HEK293T (cell line): ENCODE measurements at regions not wholly inside any gene's neighbourhood (a gene's known extent, or its start where the extent isn't known, plus 50 kb on each side); places are given as distances from the start of the nearest gene placed in this dataset.
"Not testable (repeated sequence)": the region's sequence is repeated elsewhere in the genome, so short reads cannot be mapped to it uniquely, and the experiment has no call there.

Experiments used
- CTCF ChIA-PET: fragments of 350-600 bp; formaldehyde crosslinking; extraction: SDS; loops from one replicate; lab custom pipeline; 2021; ENCODE audit warnings: antibody characterized with exemption, inconsistent platforms; lab: Yijun Ruan, JAX
- POLR2A ChIA-PET: fragments of 350-600 bp; formaldehyde crosslinking; extraction: SDS; loops from one replicate; lab custom pipeline; 2020; ENCODE audit warnings: antibody characterized with exemption, inconsistent platforms; lab: Yijun Ruan, JAX
- DNase-seq: peaks from one replicate; pipeline ENCODE4 v3.0.0; 2012; ENCODE audit warnings: mixed read lengths; ENCODE audit errors: extremely low spot score
- ARNT ChIP-seq: fragments of 450-650 bp; IDR thresholded peaks from 2 replicates; pipeline ENCODE4 v1.6.1; 2017; ENCODE audit warnings: mild to moderate bottlenecking
- BHLHE40 ChIP-seq: fragments of 450-650 bp; IDR thresholded peaks from 2 replicates; pipeline ENCODE4 v1.6.1; 2016; ENCODE audit warnings: mild to moderate bottlenecking, moderate library complexity, borderline replicate concordance
- CTBP1 ChIP-seq: fragments of 450-650 bp; IDR thresholded peaks from 2 replicates; pipeline ENCODE4 v1.6.1; 2016; ENCODE audit warnings: borderline replicate concordance
- ELF4 ChIP-seq: fragments of 450-650 bp; IDR thresholded peaks from 2 replicates; pipeline ENCODE4 v1.6.1; 2017; ENCODE audit warnings: antibody characterized with exemption
- FOXA1 ChIP-seq: fragments of 450-650 bp; IDR thresholded peaks from 2 replicates; pipeline ENCODE4 v1.6.1; 2016; ENCODE audit warnings: mild to moderate bottlenecking
- FOXK2 ChIP-seq: fragments of 450-650 bp; IDR thresholded peaks from 2 replicates; pipeline ENCODE4 v1.6.1; 2016; ENCODE audit warnings: mild to moderate bottlenecking
- FOXM1 ChIP-seq: fragments of 450-650 bp; IDR thresholded peaks from 2 replicates; pipeline ENCODE4 v1.6.1; 2017; ENCODE audit warnings: mild to moderate bottlenecking, borderline replicate concordance
- HDGF ChIP-seq: fragments of 450-650 bp; IDR thresholded peaks from 2 replicates; pipeline ENCODE4 v1.6.1; 2017; ENCODE audit warnings: antibody characterized with exemption, borderline replicate concordance
- L3MBTL2 ChIP-seq: fragments of 450-650 bp; conservative IDR thresholded peaks from 2 replicates; pipeline ENCODE4 v1.6.1; 2016; ENCODE audit warnings: mild to moderate bottlenecking
- LEF1 ChIP-seq: fragments of 450-650 bp; IDR thresholded peaks from 2 replicates; pipeline ENCODE4 v1.6.1; 2017; ENCODE audit warnings: mild to moderate bottlenecking, borderline replicate concordance
- NFRKB ChIP-seq: fragments of 450-650 bp; IDR thresholded peaks from 2 replicates; pipeline ENCODE4 v1.6.1; 2016; ENCODE audit warnings: mild to moderate bottlenecking, moderate library complexity
- PKNOX1 ChIP-seq: fragments of 450-650 bp; IDR thresholded peaks from 2 replicates; pipeline ENCODE4 v1.6.1; 2016
- SP1 ChIP-seq: fragments of 450-650 bp; IDR thresholded peaks from 2 replicates; pipeline ENCODE4 v1.6.1; 2017
- SUZ12 ChIP-seq: fragments of 450-650 bp; IDR thresholded peaks from 2 replicates; pipeline ENCODE4 v1.6.1; 2016; ENCODE audit warnings: mild to moderate bottlenecking
- TARDBP ChIP-seq: fragments of 450-650 bp; IDR thresholded peaks from 2 replicates; pipeline ENCODE4 v1.6.1; 2016
- ZNF384 ChIP-seq: fragments of 450-650 bp; IDR thresholded peaks from 2 replicates; pipeline ENCODE4 v1.6.1; 2016

GRCh38 chr4:166198516-166199310, 325.7 kb downstream of the TLL1 start:
- no peak for DNase-seq
- ChIA-PET POLR2A (no interaction called here), CTCF (no interaction called here)
- TF ChIP-seq ARNT, result no peak
- TF ChIP-seq FOXK2, result no peak
- no peak for TF ChIP-seq BHLHE40
- no peak for TF ChIP-seq FOXA1
- no peak for TF ChIP-seq FOXM1
- TF ChIP-seq CTBP1, result no peak

- TF ChIP-seq HDGF (no peak), ZNF384 (no peak), CTBP1 (no peak), FOXK2 (no peak), SP1 (no peak), SUZ12 (no peak), L3MBTL2 (no peak)
- no peak for DNase-seq
- POLR2A ChIA-PET, result no interaction called here
- CTCF ChIA-PET, result no interaction called here
Measured at GRCh38 chr4:166202991-166203390, 330.0 kb downstream of the TLL1 start.

- CTCF ChIA-PET, DNase-seq, POLR2A ChIA-PET: not testable (repeated sequence)
Measured at GRCh38 chr4:166212326-166212725, 339.3 kb downstream of the TLL1 start.

GRCh38 chr4:166222271-166222670, 349.2 kb downstream of the TLL1 start:
- DNase-seq, result no peak
- ChIA-PET CTCF (no interaction called here), POLR2A (no interaction called here)
- TF ChIP-seq SUZ12 (no peak), PKNOX1 (no peak), L3MBTL2 (no peak), SP1 (no peak), LEF1 (no peak), FOXA1 (no peak), BHLHE40 (no peak), NFRKB (no peak), ELF4 (no peak), ARNT (no peak), CTBP1 (no peak), TARDBP (no peak), FOXM1 (no peak), FOXK2 (no peak)

- TF ChIP-seq L3MBTL2, result no peak
- TF ChIP-seq SP1, result no peak
- TF ChIP-seq HDGF, result no peak
- no peak for TF ChIP-seq SUZ12
- TF ChIP-seq ZNF384, result no peak
- no peak for TF ChIP-seq ELF4
- TF ChIP-seq PKNOX1, result no peak
- TF ChIP-seq FOXA1, result no peak
- POLR2A ChIA-PET, result no interaction called here
- CTCF ChIA-PET, result no interaction called here
- DNase-seq, result no peak
Measured at GRCh38 chr4:166228112-166228511, 355.1 kb downstream of the TLL1 start.

- POLR2A ChIA-PET, result no interaction called here
- CTCF ChIA-PET, result no interaction called here
- no peak for TF ChIP-seq ELF4
- no peak for TF ChIP-seq CTBP1
- TF ChIP-seq ARNT, result no peak
- no peak for TF ChIP-seq PKNOX1
- TF ChIP-seq LEF1, result no peak
- no peak for TF ChIP-seq SP1
- TF ChIP-seq NFRKB, result no peak
- TF ChIP-seq FOXM1, result no peak
- TF ChIP-seq FOXA1, result no peak
- no peak for TF ChIP-seq HDGF
- no peak for DNase-seq
Measured at GRCh38 chr4:166229799-166230198, 356.8 kb downstream of the TLL1 start.

GRCh38 chr4:166230841-166231240, 357.8 kb downstream of the TLL1 start:
- ChIA-PET CTCF (no interaction called here), POLR2A (no interaction called here)
- TF ChIP-seq FOXM1 (no peak), SP1 (no peak), FOXK2 (no peak), BHLHE40 (no peak), CTBP1 (no peak)
- DNase-seq, result no peak
